ENCODE measurements at regions not wholly inside any gene's neighbourhood (a gene's known extent, or its start where the extent isn't known, plus 50 kb on each side); places are given as distances from the start of the nearest gene placed in this dataset.

DNA sequence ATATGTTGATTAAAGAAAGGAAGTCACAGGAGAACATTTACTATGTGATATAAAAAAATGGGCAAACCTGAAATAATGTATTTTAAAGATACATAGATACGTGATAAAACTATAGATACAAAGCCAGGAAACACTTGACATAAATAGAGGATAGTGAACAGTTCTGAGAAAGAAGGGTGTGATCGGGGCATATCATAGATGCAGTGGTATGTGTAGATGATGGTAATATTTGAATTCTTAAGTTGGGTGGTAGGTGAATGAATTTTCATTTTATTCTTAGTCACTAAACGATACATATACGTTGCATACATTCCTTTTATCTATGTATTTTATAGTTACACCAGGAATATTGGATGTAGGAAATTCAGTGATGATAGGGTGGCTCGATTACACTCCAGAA, 138.7 kb upstream of the ARRDC3 start:
- no peak for TF ChIP-seq ZBTB7A (IDR thresholded peaks at IDR 0.05; ENCODE audit: low read depth)
- TF ChIP-seq NFIC (IDR thresholded peaks at IDR 0.05): no peak
- TF ChIP-seq TEAD4 (IDR thresholded peaks at IDR 0.05): no peak
- no peak for TF ChIP-seq YY1 (IDR thresholded peaks at IDR 0.05; ENCODE audit: low read depth)
- no peak for TF ChIP-seq EGR1 (IDR thresholded peaks at IDR 0.05)
- TF ChIP-seq TCF12 (IDR thresholded peaks at IDR 0.05; ENCODE audit: low read depth): no peak
- TF ChIP-seq, protein P1, sequence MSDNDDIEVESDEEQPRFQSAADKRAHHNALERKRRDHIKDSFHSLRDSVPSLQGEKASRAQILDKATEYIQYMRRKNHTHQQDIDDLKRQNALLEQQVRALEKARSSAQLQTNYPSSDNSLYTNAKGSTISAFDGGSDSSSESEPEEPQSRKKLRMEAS (IDR thresholded peaks at IDR 0.05): no peak
- TF ChIP-seq, protein P2, sequence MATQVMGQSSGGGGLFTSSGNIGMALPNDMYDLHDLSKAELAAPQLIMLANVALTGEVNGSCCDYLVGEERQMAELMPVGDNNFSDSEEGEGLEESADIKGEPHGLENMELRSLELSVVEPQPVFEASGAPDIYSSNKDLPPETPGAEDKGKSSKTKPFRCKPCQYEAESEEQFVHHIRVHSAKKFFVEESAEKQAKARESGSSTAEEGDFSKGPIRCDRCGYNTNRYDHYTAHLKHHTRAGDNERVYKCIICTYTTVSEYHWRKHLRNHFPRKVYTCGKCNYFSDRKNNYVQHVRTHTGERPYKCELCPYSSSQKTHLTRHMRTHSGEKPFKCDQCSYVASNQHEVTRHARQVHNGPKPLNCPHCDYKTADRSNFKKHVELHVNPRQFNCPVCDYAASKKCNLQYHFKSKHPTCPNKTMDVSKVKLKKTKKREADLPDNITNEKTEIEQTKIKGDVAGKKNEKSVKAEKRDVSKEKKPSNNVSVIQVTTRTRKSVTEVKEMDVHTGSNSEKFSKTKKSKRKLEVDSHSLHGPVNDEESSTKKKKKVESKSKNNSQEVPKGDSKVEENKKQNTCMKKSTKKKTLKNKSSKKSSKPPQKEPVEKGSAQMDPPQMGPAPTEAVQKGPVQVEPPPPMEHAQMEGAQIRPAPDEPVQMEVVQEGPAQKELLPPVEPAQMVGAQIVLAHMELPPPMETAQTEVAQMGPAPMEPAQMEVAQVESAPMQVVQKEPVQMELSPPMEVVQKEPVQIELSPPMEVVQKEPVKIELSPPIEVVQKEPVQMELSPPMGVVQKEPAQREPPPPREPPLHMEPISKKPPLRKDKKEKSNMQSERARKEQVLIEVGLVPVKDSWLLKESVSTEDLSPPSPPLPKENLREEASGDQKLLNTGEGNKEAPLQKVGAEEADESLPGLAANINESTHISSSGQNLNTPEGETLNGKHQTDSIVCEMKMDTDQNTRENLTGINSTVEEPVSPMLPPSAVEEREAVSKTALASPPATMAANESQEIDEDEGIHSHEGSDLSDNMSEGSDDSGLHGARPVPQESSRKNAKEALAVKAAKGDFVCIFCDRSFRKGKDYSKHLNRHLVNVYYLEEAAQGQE (IDR thresholded peaks at IDR 0.05; ENCODE audit: low read depth): no peak
- no peak for TF ChIP-seq FOXM1 (IDR thresholded peaks at IDR 0.05; ENCODE audit: borderline replicate concordance, low read depth)
- no peak for TF ChIP-seq EP300 (IDR thresholded peaks at IDR 0.05; ENCODE audit: borderline replicate concordance)
- TF ChIP-seq RAD21 (IDR thresholded peaks at IDR 0.05; ENCODE audit: low read depth): no peak
- TF ChIP-seq, protein P3, sequence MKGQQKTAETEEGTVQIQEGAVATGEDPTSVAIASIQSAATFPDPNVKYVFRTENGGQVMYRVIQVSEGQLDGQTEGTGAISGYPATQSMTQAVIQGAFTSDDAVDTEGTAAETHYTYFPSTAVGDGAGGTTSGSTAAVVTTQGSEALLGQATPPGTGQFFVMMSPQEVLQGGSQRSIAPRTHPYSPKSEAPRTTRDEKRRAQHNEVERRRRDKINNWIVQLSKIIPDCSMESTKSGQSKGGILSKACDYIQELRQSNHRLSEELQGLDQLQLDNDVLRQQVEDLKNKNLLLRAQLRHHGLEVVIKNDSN (IDR thresholded peaks at IDR 0.05): no peak
- TF ChIP-seq CREB1 (IDR thresholded peaks at IDR 0.05; ENCODE audit: low read depth): no peak
- no peak for TF ChIP-seq CEBPB (IDR thresholded peaks at IDR 0.05)
- no peak for TF ChIP-seq TAF1 (IDR thresholded peaks at IDR 0.05; ENCODE audit: low read depth)

DNA sequence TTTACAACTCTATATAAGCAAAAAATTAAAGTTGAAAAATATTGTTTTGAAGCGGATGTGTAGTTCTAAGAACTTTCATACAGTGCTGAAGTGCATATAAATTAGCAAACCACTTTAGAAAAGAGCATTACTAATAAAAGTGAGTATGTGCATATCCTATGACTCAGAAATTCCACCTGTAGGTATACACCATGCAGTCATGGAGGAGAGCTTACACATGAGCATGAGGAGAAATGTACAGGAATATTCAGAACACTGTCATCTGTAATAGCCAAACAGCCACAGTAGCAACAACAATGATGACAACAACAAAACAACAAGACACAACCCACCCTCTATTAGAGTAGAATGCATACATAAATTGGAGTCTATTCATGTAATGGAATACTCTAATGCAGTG, 138.2 kb upstream of the ARRDC3 start:
- TF ChIP-seq YY1 (IDR thresholded peaks at IDR 0.05; ENCODE audit: low read depth) (no peak), CEBPB (IDR thresholded peaks at IDR 0.05) (no peak)
- TF ChIP-seq, protein P2 (IDR thresholded peaks at IDR 0.05; ENCODE audit: low read depth): no peak

DNA sequence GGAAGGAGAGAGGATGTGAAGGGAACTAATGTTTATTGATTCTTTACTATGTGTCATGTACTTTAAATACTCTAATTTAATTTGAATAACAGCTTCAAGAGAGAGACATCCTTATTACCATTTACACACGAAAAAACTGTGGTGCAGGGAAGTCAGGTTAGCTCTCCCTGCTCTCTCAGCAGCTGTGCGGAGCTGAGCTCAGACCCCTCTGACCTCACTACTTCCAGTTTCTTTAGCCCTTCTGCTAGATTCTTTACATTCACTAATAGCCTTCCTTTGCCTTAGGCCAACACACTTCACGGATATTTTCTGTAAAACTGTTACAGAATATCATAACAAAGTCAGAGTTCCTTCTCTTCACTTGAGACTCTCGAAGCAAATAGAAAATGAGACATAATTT, 131.3 kb upstream of the ARRDC3 start:
- TF ChIP-seq TAF1 (IDR thresholded peaks at IDR 0.05; ENCODE audit: low read depth) (no peak), YY1 (IDR thresholded peaks at IDR 0.05; ENCODE audit: low read depth) (no peak), CEBPB (IDR thresholded peaks at IDR 0.05) (no peak)
- TF ChIP-seq, protein P3 (IDR thresholded peaks at IDR 0.05): no peak
- TF ChIP-seq, protein P2 (IDR thresholded peaks at IDR 0.05; ENCODE audit: low read depth): no peak

DNA sequence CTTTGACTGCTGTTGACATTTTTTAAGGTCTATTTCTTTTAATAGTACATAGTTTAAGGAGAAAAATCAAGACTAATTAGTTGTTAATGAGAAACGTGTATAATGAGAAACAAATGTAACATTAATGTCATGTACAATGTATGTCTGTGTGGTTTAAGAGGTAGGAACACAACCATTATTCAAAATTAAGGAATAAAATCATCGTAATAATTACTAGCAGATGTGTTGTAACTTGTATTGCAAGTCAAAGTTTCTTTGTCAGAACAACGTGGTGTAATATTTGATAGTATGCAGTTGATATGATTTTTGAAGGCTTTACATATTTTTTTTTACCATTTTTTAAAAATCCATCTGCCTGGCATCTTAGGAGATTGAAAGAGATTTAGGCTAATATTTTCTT, 120.2 kb upstream of the ARRDC3 start:
- TF ChIP-seq NFIC (IDR thresholded peaks at IDR 0.05): no peak
- TF ChIP-seq, protein P1 (IDR thresholded peaks at IDR 0.05): no peak
- no peak for TF ChIP-seq TAF1 (IDR thresholded peaks at IDR 0.05; ENCODE audit: low read depth)
- no peak for TF ChIP-seq RAD21 (IDR thresholded peaks at IDR 0.05; ENCODE audit: low read depth)
- TF ChIP-seq EP300 (IDR thresholded peaks at IDR 0.05; ENCODE audit: borderline replicate concordance): no peak
- TF ChIP-seq CEBPB (IDR thresholded peaks at IDR 0.05): no peak
- no peak for TF ChIP-seq FOXM1 (IDR thresholded peaks at IDR 0.05; ENCODE audit: borderline replicate concordance, low read depth)

DNA sequence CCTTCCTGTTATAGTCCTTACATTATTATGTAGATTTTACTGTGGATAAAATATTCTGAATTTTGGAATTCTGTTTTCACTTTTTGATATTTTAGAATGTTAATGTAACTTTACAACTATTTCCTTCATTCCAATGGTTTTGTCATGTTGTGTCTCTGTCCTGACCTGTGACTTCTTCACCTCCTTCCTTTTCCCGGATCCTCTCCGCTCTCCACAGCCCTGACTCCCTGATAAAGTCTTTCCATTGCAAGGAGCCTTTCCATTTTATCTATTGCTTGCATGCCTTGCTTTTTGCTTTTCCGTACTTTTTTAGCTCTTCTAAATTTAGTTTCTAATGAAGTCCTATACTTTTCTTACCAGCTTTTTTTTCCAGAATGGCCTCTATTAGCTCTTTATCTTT, 117.6 kb upstream of the ARRDC3 start:
- TF ChIP-seq, protein P1 (IDR thresholded peaks at IDR 0.05): no peak
- TF ChIP-seq TAF1 (IDR thresholded peaks at IDR 0.05; ENCODE audit: low read depth) (no peak), EP300 (IDR thresholded peaks at IDR 0.05; ENCODE audit: borderline replicate concordance) (no peak), YY1 (IDR thresholded peaks at IDR 0.05; ENCODE audit: low read depth) (no peak), CEBPB (IDR thresholded peaks at IDR 0.05) (no peak), RAD21 (IDR thresholded peaks at IDR 0.05; ENCODE audit: low read depth) (no peak), ZBTB7A (IDR thresholded peaks at IDR 0.05; ENCODE audit: low read depth) (no peak), EGR1 (IDR thresholded peaks at IDR 0.05) (no peak), TEAD4 (IDR thresholded peaks at IDR 0.05) (no peak), FOXM1 (IDR thresholded peaks at IDR 0.05; ENCODE audit: borderline replicate concordance, low read depth) (no peak), TCF12 (IDR thresholded peaks at IDR 0.05; ENCODE audit: low read depth) (no peak)
- TF ChIP-seq, protein P2 (IDR thresholded peaks at IDR 0.05; ENCODE audit: low read depth): no peak
- TF ChIP-seq, protein P3 (IDR thresholded peaks at IDR 0.05): no peak
